Medulla oblongata (tissue), 1 donor: ENCODE measurements at regions not wholly inside any gene's neighbourhood (a gene's known extent, or its start where the extent isn't known, plus 50 kb on each side); places are given as distances from the start of the nearest gene placed in this dataset.
"Not testable (repeated sequence)": the region's sequence is repeated elsewhere in the genome, so short reads cannot be mapped to it uniquely, and the experiment has no call there.

Experiments
- DNase-seq: peaks from one replicate; pipeline ENCODE4 v3.0.0-alpha.2; 2015; ENCODE audit errors: extremely low spot score

- not testable (repeated sequence) for DNase-seq
Measured at GRCh38 chr3:137595415-137595814, 168.7 kb upstream of the SOX14 start.

GRCh38 chr3:137610723-137611122, 153.4 kb upstream of the SOX14 start:
- no peak for DNase-seq

- no peak for DNase-seq
Measured at GRCh38 chr3:137612291-137612690, 151.8 kb upstream of the SOX14 start.

- no peak for DNase-seq
Measured at GRCh38 chr3:137615659-137616418, 148.3 kb upstream of the SOX14 start.

- no peak for DNase-seq
Measured at GRCh38 chr3:137641879-137642704, 122.0 kb upstream of the SOX14 start.

GRCh38 chr3:137642831-137643230, 121.3 kb upstream of the SOX14 start:
- DNase-seq = no peak

- DNase-seq = no peak
Measured at GRCh38 chr3:137647179-137647578, 116.9 kb upstream of the SOX14 start.

- no peak for DNase-seq
Measured at GRCh38 chr3:137669519-137670060, 94.5 kb upstream of the SOX14 start.

GRCh38 chr3:137687181-137687879, 76.8 kb upstream of the SOX14 start:
- DNase-seq = no peak

- no peak for DNase-seq
Measured at GRCh38 chr3:137692803-137693431, 71.2 kb upstream of the SOX14 start.

- DNase-seq = no peak
Measured at GRCh38 chr3:137693791-137694190, 70.3 kb upstream of the SOX14 start.

- DNase-seq = no peak
Measured at GRCh38 chr3:137694836-137695235, 69.3 kb upstream of the SOX14 start.

GRCh38 chr3:137695351-137695750, 68.8 kb upstream of the SOX14 start:
- DNase-seq = no peak

GRCh38 chr3:137709011-137709601, 55.0 kb upstream of the SOX14 start:
- peak; percentile 3 for DNase-seq

- DNase-seq = not testable (repeated sequence)
Measured at GRCh38 chr3:137713965-137714364, 50.1 kb upstream of the SOX14 start.
